GM19043 (cell line): ENCODE measurements at regions not wholly inside any gene's neighbourhood (a gene's known extent, or its start where the extent isn't known, plus 50 kb on each side); places are given as distances from the start of the nearest gene placed in this dataset.
A peak's percentile ranks its signal among the peaks of the same experiment; 100 is the strongest.
"Not testable (repeated sequence)": the region's sequence is repeated elsewhere in the genome, so short reads cannot be mapped to it uniquely, and the experiment has no call there.

ENCODE experiments used
- ATAC-seq: cut with Tn5 transposase; IDR thresholded peaks from one replicate; pipeline ENCODE4 v1.9.1; 2021; ENCODE audit warnings: low read depth; ENCODE audit not compliant: unreplicated experiment

DNA sequence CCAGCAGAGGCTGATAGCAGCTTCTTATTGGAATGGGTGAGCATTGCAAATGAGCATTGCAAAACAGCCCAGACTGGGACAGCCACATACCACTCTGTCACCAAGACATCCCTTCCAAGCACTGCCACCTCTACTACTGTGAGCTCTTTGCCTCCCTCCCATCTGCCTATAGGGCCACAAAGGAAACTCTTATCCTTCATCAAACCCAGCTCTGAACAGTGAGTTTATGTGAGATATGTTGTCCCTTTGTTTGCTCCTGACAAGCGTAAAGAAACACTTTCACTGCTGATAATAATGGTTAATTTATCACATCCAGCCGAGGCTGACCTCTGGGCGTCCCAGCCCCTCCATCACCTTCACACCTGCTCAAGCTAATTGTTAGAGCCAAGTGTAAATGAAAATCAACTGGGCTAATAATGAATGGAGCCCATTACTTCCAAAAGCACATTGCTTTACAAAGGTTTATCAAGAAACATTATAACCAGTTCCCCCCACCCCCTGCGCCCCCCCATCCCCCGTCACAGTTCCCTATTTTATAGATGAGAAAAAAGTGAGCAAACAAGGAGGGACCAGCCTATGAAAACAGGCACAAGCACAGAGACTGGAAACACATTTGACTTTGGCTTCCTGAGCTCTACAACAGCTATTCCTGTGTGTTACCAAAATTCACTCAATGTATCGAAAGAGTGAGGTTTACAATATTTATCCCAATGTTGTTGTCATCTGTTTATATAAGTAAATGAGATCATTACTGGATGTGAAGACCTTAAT is 146.3 kb downstream of the ANXA2 start:
- no peak for ATAC-seq

DNA sequence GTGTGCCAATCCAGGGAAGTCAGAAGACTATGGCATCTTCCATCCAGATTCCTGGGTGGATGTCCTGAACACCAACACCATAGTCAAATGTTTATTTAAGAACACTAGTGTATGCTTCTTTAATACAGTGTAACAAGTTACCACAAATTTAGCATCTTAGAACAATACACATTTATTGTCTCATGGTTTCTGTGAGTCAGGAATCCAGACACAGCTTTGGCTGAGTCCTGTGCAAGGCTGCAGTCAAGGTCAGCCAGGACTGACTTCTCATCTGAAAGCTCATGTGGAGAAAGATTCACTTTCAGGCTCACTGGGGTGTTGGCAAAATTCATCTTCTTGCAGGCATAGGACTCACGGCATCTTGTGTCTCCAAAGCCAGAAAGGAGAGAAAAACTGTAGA is 143.4 kb downstream of the ANXA2 start:
- ATAC-seq = no peak

DNA sequence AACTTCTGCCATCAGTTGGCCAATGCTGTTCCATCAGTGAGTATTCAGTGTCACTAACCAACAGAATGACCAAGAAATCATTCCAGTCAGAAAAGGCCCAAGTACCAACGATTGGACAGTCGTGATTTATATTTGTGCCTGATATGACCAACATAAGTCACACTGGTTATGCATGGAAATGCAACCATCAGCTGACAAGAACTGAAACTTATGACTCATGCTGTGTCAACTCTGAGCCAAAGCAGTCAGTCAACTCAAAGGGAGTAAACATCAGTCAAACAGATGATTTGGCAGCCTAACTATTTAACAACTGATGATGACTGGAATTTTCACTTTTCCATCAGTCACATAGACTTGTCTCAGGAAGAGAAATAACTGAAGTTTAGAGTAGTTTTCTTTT is 142.4 kb downstream of the ANXA2 start:
- ATAC-seq = peak; percentile 78

GRCh38 chr15:60257591-60258159 is 140.1 kb downstream of the ANXA2 start:
- no peak for ATAC-seq

GRCh38 chr15:60259469-60259868 is 138.3 kb downstream of the ANXA2 start:
- ATAC-seq = no peak

DNA sequence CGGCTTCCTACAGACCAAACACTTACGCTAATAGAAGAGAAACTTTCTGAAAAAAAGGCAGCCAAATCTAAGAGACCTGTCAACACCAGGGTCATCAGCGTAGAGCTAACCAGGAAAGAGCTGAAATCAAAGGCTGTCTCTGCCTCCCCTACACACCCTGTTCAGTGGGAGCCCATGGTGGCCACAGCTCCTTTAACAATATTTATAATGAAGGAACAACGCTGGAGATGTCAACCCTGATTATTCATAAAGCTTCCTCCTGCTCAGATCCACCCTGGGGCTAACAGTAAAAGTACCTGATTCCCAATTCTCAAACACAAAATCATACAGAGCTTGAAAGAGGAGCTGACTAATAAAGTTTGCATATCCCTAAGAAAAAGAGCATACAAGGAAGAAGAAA is 133.7 kb downstream of the ANXA2 start:
- no peak for ATAC-seq

- no peak for ATAC-seq
These were observed 133.2 kb downstream of the ANXA2 start for GRCh38 chr15:60264566-60264965.

GRCh38 chr15:60265057-60265456 is 132.7 kb downstream of the ANXA2 start:
- no peak for ATAC-seq

GRCh38 chr15:60272623-60273022 is 125.2 kb downstream of the ANXA2 start:
- no peak for ATAC-seq

- ATAC-seq = no peak
These were observed 122.2 kb downstream of the ANXA2 start for GRCh38 chr15:60275624-60276023.

DNA sequence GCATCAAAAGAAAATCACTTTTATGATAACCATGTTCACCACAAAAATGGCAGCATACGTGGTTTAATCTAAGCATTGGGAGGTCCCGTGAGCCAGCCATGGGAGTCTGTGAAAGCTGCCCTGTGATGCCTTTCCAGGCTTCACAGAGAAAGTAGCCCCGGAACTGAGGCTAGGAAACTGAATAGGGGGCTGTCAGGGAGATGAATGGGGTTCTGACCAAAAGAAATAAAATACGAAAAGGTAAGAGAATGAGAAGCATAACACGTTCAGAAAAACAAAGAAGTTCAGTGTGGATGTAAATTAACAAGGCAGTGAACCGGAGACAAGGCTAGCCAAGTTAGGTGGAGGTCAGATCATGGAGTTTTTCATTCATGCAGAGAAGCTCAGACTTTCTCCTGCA is 118.9 kb downstream of the ANXA2 start:
- no peak for ATAC-seq

GRCh38 chr15:60280259-60280658 is 117.5 kb downstream of the ANXA2 start:
- ATAC-seq = no peak

DNA sequence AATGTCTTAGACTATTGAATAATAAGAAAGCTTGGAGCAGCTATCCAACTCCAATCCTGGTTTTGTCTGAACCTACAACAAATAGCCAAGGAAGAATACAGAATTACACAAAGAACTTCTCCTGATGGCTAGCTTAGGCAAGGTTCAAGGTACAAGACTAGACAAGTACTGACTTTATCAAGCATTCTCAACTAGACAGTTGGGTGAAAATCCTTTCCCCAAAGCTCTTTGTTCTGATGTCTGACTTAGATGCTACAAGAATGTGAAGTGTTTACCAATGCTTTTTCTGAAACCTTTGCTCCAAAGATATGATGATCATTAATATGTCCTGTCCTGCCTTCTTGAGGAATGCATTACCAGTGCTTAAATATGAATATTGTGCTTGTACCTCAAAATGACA is 113.8 kb downstream of the ANXA2 start:
- ATAC-seq = no peak

DNA sequence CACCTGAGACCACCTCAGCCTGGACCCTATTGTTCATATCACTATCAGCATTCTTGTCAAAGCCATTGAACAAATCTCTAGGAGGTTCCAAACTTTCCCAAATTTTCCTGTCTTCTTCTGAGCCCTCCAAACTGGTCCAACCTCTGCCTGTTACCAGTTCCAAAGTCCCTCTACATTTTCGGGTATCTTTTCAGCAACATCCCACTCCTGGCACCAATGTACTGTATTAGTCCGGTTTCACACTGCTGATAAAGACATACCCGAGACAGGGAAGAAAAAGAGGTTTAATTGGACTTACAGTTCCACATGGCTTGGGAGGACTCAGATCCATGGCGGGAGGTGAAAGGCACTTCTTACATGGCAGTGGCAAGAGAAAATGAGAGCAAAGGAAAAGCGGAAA is 101.9 kb downstream of the ANXA2 start:
- ATAC-seq = not testable (repeated sequence)

DNA sequence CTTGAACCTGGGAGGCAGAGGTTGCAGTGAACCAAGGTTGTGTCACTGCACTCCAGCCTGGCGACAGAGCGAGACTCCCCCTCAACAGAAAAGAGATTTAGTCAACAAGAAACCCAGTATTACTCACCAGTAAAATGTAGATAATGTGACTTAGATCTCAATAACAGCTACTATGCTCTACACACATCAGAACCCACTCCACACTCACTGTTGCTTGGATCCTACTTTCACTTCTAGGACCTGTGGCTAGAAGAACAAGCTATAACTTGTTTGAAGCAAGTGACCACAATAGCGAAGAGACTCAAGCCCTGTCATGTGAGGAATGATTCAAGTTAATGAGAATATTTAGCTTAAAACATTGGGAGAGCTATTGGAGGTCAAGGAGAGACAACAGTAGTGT is 100.7 kb downstream of the ANXA2 start:
- ATAC-seq = no peak
